WERI-Rb-1 (cell line): ENCODE measurements at regions not wholly inside any gene's neighbourhood (a gene's known extent, or its start where the extent isn't known, plus 50 kb on each side); places are given as distances from the start of the nearest gene placed in this dataset.

ENCODE experiments used
- DNase-seq: peaks from one replicate; pipeline ENCODE4 v3.0.0-alpha.2; 2020
- H3K27ac ChIP-seq: fragments of 250-450 bp; sonication (Bioruptor Pico); 2 replicates; pipeline ENCODE4 v1.5.1; 2020; ENCODE audit warnings: mild to moderate bottlenecking, moderate library complexity
- H3K27me3 ChIP-seq: fragments of 250-450 bp; sonication (Bioruptor Pico); 2 replicates; pipeline ENCODE4 v1.5.1; 2021; ENCODE audit warnings: mild to moderate bottlenecking, low read depth, moderate library complexity; ENCODE audit not compliant: insufficient read depth, severe bottlenecking
- H3K36me3 ChIP-seq: fragments of 250-450 bp; sonication (Bioruptor Pico); 2 replicates; pipeline ENCODE4 v1.5.1; 2020; ENCODE audit warnings: mild to moderate bottlenecking, moderate library complexity
- H3K4me3 ChIP-seq: 2 replicates; pipeline ENCODE4 v1.5.1; 2011; ENCODE audit warnings: low read depth, mild to moderate bottlenecking, control low read depth, low read length
- H3K9me3 ChIP-seq: fragments of 250-450 bp; sonication (Bioruptor Pico); 2 replicates; pipeline ENCODE4 v1.5.1; 2021; ENCODE audit warnings: mild to moderate bottlenecking, moderate library complexity; ENCODE audit not compliant: severe bottlenecking
- CTCF ChIP-seq: IDR thresholded peaks from 2 replicates; pipeline ENCODE4 v1.5.1; 2011; ENCODE audit warnings: low read depth, mild to moderate bottlenecking, control low read depth, inconsistent platforms, low read length

GRCh38 chr20:6941571-6941970 lies 174.1 kb downstream of the BMP2 start:
- no peak overlapping the region for H3K4me3 ChIP-seq
- no peak for TF ChIP-seq CTCF
- no peak for DNase-seq
- no peak overlapping the region for H3K27ac ChIP-seq
- H3K36me3 ChIP-seq: no peaks in the 10 kb centered on the region
- H3K9me3 ChIP-seq: no peaks in the 10 kb centered on the region
- H3K27me3 ChIP-seq: peaks cover 14% of the 10 kb centered on the region

- TF ChIP-seq CTCF: no peak
- Histone ChIP-seq H3K27me3 (peaks cover 11% of the 10 kb centered on the region), H3K36me3 (no peaks in the 10 kb centered on the region), H3K27ac (no peak overlapping the region), H3K4me3 (no peak overlapping the region), H3K9me3 (no peaks in the 10 kb centered on the region)
- DNase-seq: no peak
These were observed 174.8 kb downstream of the BMP2 start for GRCh38 chr20:6942266-6942665.

GRCh38 chr20:6944292-6944691 lies 176.8 kb downstream of the BMP2 start:
- Histone ChIP-seq H3K36me3 (no peaks in the 10 kb centered on the region), H3K4me3 (no peak overlapping the region), H3K27ac (no peak overlapping the region), H3K27me3 (peaks cover 13% of the 10 kb centered on the region), H3K9me3 (no peaks in the 10 kb centered on the region)
- TF ChIP-seq CTCF: no peak
- no peak for DNase-seq

GRCh38 chr20:6953611-6954010 lies 186.1 kb downstream of the BMP2 start:
- Histone ChIP-seq H3K9me3 (peaks cover 2% of the 10 kb centered on the region), H3K27ac (no peak overlapping the region), H3K4me3 (no peak overlapping the region), H3K36me3 (no peaks in the 10 kb centered on the region), H3K27me3 (no peaks in the 10 kb centered on the region)
- no peak for DNase-seq
- TF ChIP-seq CTCF: no peak

GRCh38 chr20:6954219-6954618 lies 186.7 kb downstream of the BMP2 start:
- Histone ChIP-seq H3K27me3 (no peaks in the 10 kb centered on the region), H3K4me3 (no peak overlapping the region), H3K27ac (no peak overlapping the region), H3K9me3 (peaks cover 2% of the 10 kb centered on the region), H3K36me3 (no peaks in the 10 kb centered on the region)
- DNase-seq: no peak
- no peak for TF ChIP-seq CTCF

- no peaks in the 10 kb centered on the region for H3K27me3 ChIP-seq
- no peaks in the 10 kb centered on the region for H3K36me3 ChIP-seq
- TF ChIP-seq CTCF: no peak
- H3K9me3 ChIP-seq: peaks cover 2% of the 10 kb centered on the region
- no peak overlapping the region for H3K27ac ChIP-seq
- H3K4me3 ChIP-seq: no peak overlapping the region
- DNase-seq: no peak
These were observed 188.6 kb downstream of the BMP2 start for GRCh38 chr20:6956056-6956455.
